Endothelial cell of umbilical vein (primary cell): ENCODE measurements at regions not wholly inside any gene's neighbourhood (a gene's known extent, or its start where the extent isn't known, plus 50 kb on each side); places are given as distances from the start of the nearest gene placed in this dataset.

Experiments used
- BruUV-seq: library from RNA; stranded (reverse); fragments of 400-500 nt; replicated peaks from 2 replicates; lab custom pipeline; 2021; lab: Mats Ljungman, UMichigan
- CTCF ChIA-PET: fragments of 300-600, 350-600 bp; sonication (Branson Sonifier 250); formaldehyde crosslinking; loops from one replicate; lab custom pipeline; 2021; ENCODE audit warnings: antibody characterized with exemption, inconsistent platforms; lab: Charles Lee
- POLR2A ChIA-PET: fragments of 300-600, 350-600 bp; sonication (Branson Sonifier 250); formaldehyde crosslinking; loops from one replicate; lab custom pipeline; 2021; ENCODE audit warnings: antibody characterized with exemption, inconsistent platforms; lab: Charles Lee
- DNase-seq: peaks from one replicate; pipeline ENCODE4 v3.0.0-alpha.2; 2011; ENCODE audit warnings: low read depth, low spot score
- FAIRE-seq: peaks from 2 replicates; lab custom pipeline; 2011; peaks lifted over from hg19 to GRCh38; lab: Jason Lieb, UNC
- H2AFZ ChIP-seq: 2 replicates; pipeline ENCODE4 v1.6.0; 2012; ENCODE audit warnings: low read depth, low read length, control low read depth, inconsistent platforms
- H3K27ac ChIP-seq: 2 replicates; pipeline ENCODE4 v1.5.1; 2011; ENCODE audit warnings: low read depth, mild to moderate bottlenecking, control low read depth, low read length, moderate library complexity; ENCODE audit not compliant: insufficient read depth
- H3K27me3 ChIP-seq, 2 experiments: 2 replicates each; pipeline versions ENCODE4 v1.6.0 to v1.6.1; 2011; ENCODE audit warnings: low read length in 2 of 2, mixed read lengths in 1 of 2; ENCODE audit not compliant: control insufficient read depth in 2 of 2, insufficient read depth in 2 of 2
- H3K36me3 ChIP-seq, 2 experiments: 2 replicates in 1 of 2; 3 replicates in 1 of 2; pipeline ENCODE4 v1.5.1; 2011; ENCODE audit warnings: low read length in 2 of 2, mild to moderate bottlenecking in 1 of 2, moderate library complexity in 1 of 2; ENCODE audit not compliant: control insufficient read depth in 2 of 2, insufficient read depth in 2 of 2; ENCODE audit errors: extremely low read depth in 1 of 2
- H3K4me1 ChIP-seq: 3 replicates; pipeline ENCODE4 v1.5.1; 2011; ENCODE audit warnings: mild to moderate bottlenecking, low read length; ENCODE audit not compliant: control insufficient read depth, insufficient read depth; ENCODE audit errors: extremely low read depth
- H3K4me2 ChIP-seq: 2 replicates; pipeline ENCODE4 v1.6.1; 2011; ENCODE audit warnings: low read length, control low read depth, mixed read lengths; ENCODE audit not compliant: insufficient read depth
- H3K4me3 ChIP-seq, 3 experiments: fragments of 200-600 bp in 1 of 3; sonication (generic), shearing (Covaris generic) in 1 of 3; replicated peaks in 1 of 3; 2 replicates each; pipeline ENCODE4 v1.5.1; 2011 to 2016; ENCODE audit warnings: control low read depth in 3 of 3, low read length in 3 of 3, mild to moderate bottlenecking in 2 of 3, inconsistent platforms in 1 of 3, low read depth in 1 of 3, moderate library complexity in 1 of 3; ENCODE audit not compliant: insufficient read depth in 1 of 3
- H3K79me2 ChIP-seq: 2 replicates; pipeline ENCODE4 v1.6.0; 2012; ENCODE audit warnings: low read length, inconsistent platforms; ENCODE audit not compliant: control insufficient read depth, insufficient read depth
- H3K9ac ChIP-seq: replicated peaks from 2 replicates; pipeline ENCODE3; 2011; ENCODE audit warnings: low read length, control low read depth; ENCODE audit not compliant: insufficient read depth; ENCODE audit errors: extremely low read depth
- H3K9me1 ChIP-seq: replicated peaks from 3 replicates; pipeline ENCODE4 v1.6.0; 2011; ENCODE audit warnings: mild to moderate bottlenecking, low read length; ENCODE audit not compliant: control insufficient read depth, insufficient read depth; ENCODE audit errors: extremely low read depth
- H3K9me3 ChIP-seq: replicated peaks from 2 replicates; pipeline ENCODE4 v1.5.1; 2012; ENCODE audit warnings: low read length, inconsistent platforms; ENCODE audit not compliant: control insufficient read depth, insufficient read depth
- H4K20me1 ChIP-seq: replicated peaks from 2 replicates; pipeline ENCODE3; 2011; ENCODE audit warnings: mild to moderate bottlenecking, low read length; ENCODE audit not compliant: control insufficient read depth, insufficient read depth; ENCODE audit errors: extremely low read depth
- EZH2 ChIP-seq: IDR thresholded peaks from 2 replicates; pipeline ENCODE4 v1.6.1; 2012; ENCODE audit warnings: borderline replicate concordance, low read depth, mild to moderate bottlenecking, moderate library complexity, low read length, inconsistent platforms; ENCODE audit not compliant: severe bottlenecking
- FOS ChIP-seq: IDR thresholded peaks from 2 replicates; pipeline ENCODE4 v1.6.1; 2011; ENCODE audit warnings: mild to moderate bottlenecking, low read length, moderate library complexity, borderline replicate concordance; ENCODE audit not compliant: insufficient read depth
- GATA2 ChIP-seq: IDR thresholded peaks from 2 replicates; pipeline ENCODE4 v1.7.0; 2011; ENCODE audit warnings: low read depth, mild to moderate bottlenecking, moderate library complexity, mixed read lengths, low read length; ENCODE audit not compliant: insufficient read length, insufficient read depth
- JUN ChIP-seq: IDR thresholded peaks from 2 replicates; pipeline ENCODE4 v1.6.1; 2011; ENCODE audit warnings: borderline replicate concordance, low read depth; ENCODE audit not compliant: insufficient read length, insufficient read depth
- MYC ChIP-seq: IDR thresholded peaks from one replicate; pipeline ENCODE4 v1.6.1; 2011; ENCODE audit warnings: mild to moderate bottlenecking, low read depth, low read length
- POLR2A ChIP-seq: IDR thresholded peaks from 2 replicates; pipeline ENCODE4 v1.6.1; 2012; ENCODE audit warnings: low read depth, mild to moderate bottlenecking, control low read depth, low read length
- POLR2AphosphoS5 ChIP-seq: IDR thresholded peaks from 2 replicates; pipeline ENCODE4 v1.6.1; 2012; ENCODE audit warnings: low read depth, mild to moderate bottlenecking, control low read depth, low read length, moderate library complexity; ENCODE audit not compliant: insufficient read depth
- dilution Hi-C: fragments of 300-500 bp; cut with MboI; formaldehyde crosslinking; loops from one replicate; pipeline ENCODE4 v1.15.0; 2019; ENCODE audit warnings: low sequenced_read_pairs; ENCODE audit not compliant: extremely low pct_ligation_motif_present
- intact Hi-C: fragments of 100-400 bp; cut with micrococcal nuclease; formaldehyde crosslinking; loops from one replicate; pipeline ENCODE4 v1.10.0; 2022
- TF ChIP-seq, protein P1 (sequence below), 2 donors: IDR thresholded peaks; 1 replicate in 1 of 2; 2 replicates in 1 of 2; pipeline ENCODE4 v1.5.1; 2011; ENCODE audit warnings: low read length in 2 of 2, mild to moderate bottlenecking in 2 of 2, moderate library complexity in 2 of 2, control low read depth in 1 of 2, inconsistent platforms in 1 of 2, low read depth in 1 of 2; ENCODE audit not compliant: insufficient read depth in 1 of 2; ENCODE audit errors: extremely low read depth in 1 of 2
- TF ChIP-seq, protein P2 (sequence below): IDR thresholded peaks from 2 replicates; pipeline ENCODE4 v1.6.1; 2011; ENCODE audit not compliant: insufficient read depth, insufficient read length

DNA sequence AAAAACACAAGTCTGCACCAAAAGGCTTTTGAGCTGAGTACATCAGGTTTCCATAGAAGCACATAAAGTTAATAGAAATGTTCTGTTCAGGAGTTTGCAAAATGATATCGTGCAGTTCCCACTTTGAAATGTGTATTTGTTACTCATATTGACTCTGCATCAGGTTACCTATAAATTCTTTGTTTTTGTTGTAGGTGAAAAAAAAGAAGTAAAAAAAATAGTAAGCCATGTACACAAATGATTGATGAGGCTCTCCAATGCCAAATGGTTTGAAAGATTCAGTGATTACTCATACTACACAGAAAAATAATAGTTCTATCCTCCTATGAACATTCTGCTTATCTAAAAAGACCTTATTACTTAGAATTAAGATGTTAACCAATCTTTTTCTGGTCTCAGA, 287.3 kb upstream of the MME start:
- Histone ChIP-seq H3K4me1 (no peaks in the 10 kb centered on the region), H2AFZ (no peak overlapping the region), H3K9me1 (no peaks in the 10 kb centered on the region), H3K4me3 (no peak overlapping the region), H4K20me1 (no peaks in the 10 kb centered on the region), H3K4me2 (no peak overlapping the region), H3K79me2 (no peaks in the 10 kb centered on the region), H3K27me3 (no peaks in the 10 kb centered on the region), H3K9me3 (no peaks in the 10 kb centered on the region), H3K27ac (no peak overlapping the region), H3K9ac (no peak overlapping the region), H3K36me3 (no peaks in the 10 kb centered on the region)
- dilution Hi-C loops = no loop called here
- FAIRE-seq = no peak
- ChIA-PET POLR2A (no interaction called here), CTCF (no interaction called here)
- TF ChIP-seq POLR2AphosphoS5 = no peak
- DNase-seq = no peak
- intact Hi-C loops = no loop called here
- BruUV-seq = no TSS peak

DNA sequence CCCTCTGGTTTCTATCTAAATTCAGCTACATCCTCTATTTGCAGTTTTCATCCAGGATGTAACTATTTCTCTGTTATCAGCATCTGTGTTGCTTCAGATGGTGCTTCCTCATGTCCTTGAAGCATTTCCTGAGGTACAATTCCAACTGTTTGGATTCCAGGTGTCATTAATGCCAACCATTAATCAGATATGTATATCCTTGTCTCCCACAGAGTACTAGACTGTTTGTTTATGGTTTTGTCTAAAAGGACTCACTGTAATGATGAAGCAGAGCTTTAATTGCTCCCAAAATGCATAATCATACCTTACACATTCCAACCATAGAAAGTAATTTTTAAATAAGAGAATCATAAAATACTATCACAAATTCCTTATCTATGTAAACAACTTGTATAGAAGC, 288.5 kb upstream of the MME start:
- Histone ChIP-seq H3K4me3 (no peak overlapping the region), H3K79me2 (no peaks in the 10 kb centered on the region), H2AFZ (no peak overlapping the region), H3K4me2 (no peak overlapping the region), H3K9me1 (no peaks in the 10 kb centered on the region), H4K20me1 (no peaks in the 10 kb centered on the region), H3K27me3 (no peaks in the 10 kb centered on the region), H3K36me3 (no peaks in the 10 kb centered on the region), H3K9ac (no peak overlapping the region), H3K4me1 (no peaks in the 10 kb centered on the region), H3K27ac (no peak overlapping the region), H3K9me3 (no peaks in the 10 kb centered on the region)
- POLR2A ChIA-PET = no interaction called here
- DNase-seq = no peak
- dilution Hi-C loops (no loop called here), intact Hi-C loops (no loop called here)
- TF ChIP-seq EZH2 = no peak
- no peak for TF ChIP-seq GATA2
- no peak for TF ChIP-seq JUN
- TF ChIP-seq POLR2A = no peak
- no peak for TF ChIP-seq FOS
- TF ChIP-seq, protein P1, sequence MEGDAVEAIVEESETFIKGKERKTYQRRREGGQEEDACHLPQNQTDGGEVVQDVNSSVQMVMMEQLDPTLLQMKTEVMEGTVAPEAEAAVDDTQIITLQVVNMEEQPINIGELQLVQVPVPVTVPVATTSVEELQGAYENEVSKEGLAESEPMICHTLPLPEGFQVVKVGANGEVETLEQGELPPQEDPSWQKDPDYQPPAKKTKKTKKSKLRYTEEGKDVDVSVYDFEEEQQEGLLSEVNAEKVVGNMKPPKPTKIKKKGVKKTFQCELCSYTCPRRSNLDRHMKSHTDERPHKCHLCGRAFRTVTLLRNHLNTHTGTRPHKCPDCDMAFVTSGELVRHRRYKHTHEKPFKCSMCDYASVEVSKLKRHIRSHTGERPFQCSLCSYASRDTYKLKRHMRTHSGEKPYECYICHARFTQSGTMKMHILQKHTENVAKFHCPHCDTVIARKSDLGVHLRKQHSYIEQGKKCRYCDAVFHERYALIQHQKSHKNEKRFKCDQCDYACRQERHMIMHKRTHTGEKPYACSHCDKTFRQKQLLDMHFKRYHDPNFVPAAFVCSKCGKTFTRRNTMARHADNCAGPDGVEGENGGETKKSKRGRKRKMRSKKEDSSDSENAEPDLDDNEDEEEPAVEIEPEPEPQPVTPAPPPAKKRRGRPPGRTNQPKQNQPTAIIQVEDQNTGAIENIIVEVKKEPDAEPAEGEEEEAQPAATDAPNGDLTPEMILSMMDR (IDR thresholded peaks at IDR 0.05; ENCODE audit: extremely low read depth in 1 of 2, insufficient read depth in 1 of 2, low read depth in 1 of 2, low read length in 2 of 2) = no peak
- TF ChIP-seq MYC = no peak
- TF ChIP-seq, protein P2, sequence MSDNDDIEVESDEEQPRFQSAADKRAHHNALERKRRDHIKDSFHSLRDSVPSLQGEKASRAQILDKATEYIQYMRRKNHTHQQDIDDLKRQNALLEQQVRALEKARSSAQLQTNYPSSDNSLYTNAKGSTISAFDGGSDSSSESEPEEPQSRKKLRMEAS = no peak
- no peak for TF ChIP-seq POLR2AphosphoS5
- BruUV-seq = no TSS peak
- FAIRE-seq = no peak
- CTCF ChIA-PET = no interaction called here
